ENCODE measurements at regions not wholly inside any gene's neighbourhood (a gene's known extent, or its start where the extent isn't known, plus 50 kb on each side); places are given as distances from the start of the nearest gene placed in this dataset.

GRCh38 chr15:39139431-39140059 is 441.3 kb upstream of the THBS1 start:
- Histone ChIP-seq H3K27me3 (ENCODE audit: insufficient read depth, insufficient read length) (no peaks in the 10 kb centered on the region), H3K9ac (ENCODE audit: insufficient read length, low read depth) (no peak overlapping the region), H3K4me1 (ENCODE audit: insufficient read depth, insufficient read length) (peaks cover 2% of the 10 kb centered on the region), H3K36me3 (ENCODE audit: insufficient read depth, insufficient read length, low read length) (no peaks in the 10 kb centered on the region), H3K9me3 (ENCODE audit: insufficient read depth, low read length) (no peaks in the 10 kb centered on the region), H3K4me3 (ENCODE audit: insufficient read length, low read depth) (no peak overlapping the region)
- no peak for DNase-seq (ENCODE audit: low read depth, low spot score)
- TF ChIP-seq SUZ12 (IDR thresholded peaks at IDR 0.05; ENCODE audit: extremely low read depth, insufficient read depth, insufficient read length) (no peak), ZNF274 (IDR thresholded peaks at IDR 0.05; ENCODE audit: low read depth, low read length) (no peak), YY1 (IDR thresholded peaks at IDR 0.05; ENCODE audit: insufficient read depth, insufficient read length) (no peak)

- no peaks in the 10 kb centered on the region for H3K9me3 ChIP-seq (ENCODE audit: insufficient read depth, low read length)
- no peak for DNase-seq (ENCODE audit: low read depth, low spot score)
- no peaks in the 10 kb centered on the region for H3K36me3 ChIP-seq (ENCODE audit: insufficient read depth, insufficient read length, low read length)
- H3K4me1 ChIP-seq (ENCODE audit: insufficient read depth, insufficient read length): peaks cover 2% of the 10 kb centered on the region
- H3K9ac ChIP-seq (ENCODE audit: insufficient read length, low read depth): no peak overlapping the region
- H3K4me3 ChIP-seq (ENCODE audit: insufficient read length, low read depth): no peak overlapping the region
- TF ChIP-seq YY1 (IDR thresholded peaks at IDR 0.05; ENCODE audit: insufficient read depth, insufficient read length) (no peak), ZNF274 (IDR thresholded peaks at IDR 0.05; ENCODE audit: low read depth, low read length) (no peak), SUZ12 (IDR thresholded peaks at IDR 0.05; ENCODE audit: extremely low read depth, insufficient read depth, insufficient read length) (no peak)
- no peaks in the 10 kb centered on the region for H3K27me3 ChIP-seq (ENCODE audit: insufficient read depth, insufficient read length)
Observed at GRCh38 chr15:39140060-39140604, 440.7 kb upstream of the THBS1 start.

- peaks cover 2% of the 10 kb centered on the region for H3K4me1 ChIP-seq (ENCODE audit: insufficient read depth, insufficient read length)
- H3K36me3 ChIP-seq (ENCODE audit: insufficient read depth, insufficient read length, low read length): no peaks in the 10 kb centered on the region
- H3K4me3 ChIP-seq (ENCODE audit: insufficient read length, low read depth): no peak overlapping the region
- TF ChIP-seq ZNF274 (IDR thresholded peaks at IDR 0.05; ENCODE audit: low read depth, low read length): no peak
- no peak for TF ChIP-seq SUZ12 (IDR thresholded peaks at IDR 0.05; ENCODE audit: extremely low read depth, insufficient read depth, insufficient read length)
- no peak for TF ChIP-seq YY1 (IDR thresholded peaks at IDR 0.05; ENCODE audit: insufficient read depth, insufficient read length)
- no peak overlapping the region for H3K9ac ChIP-seq (ENCODE audit: insufficient read length, low read depth)
- DNase-seq (ENCODE audit: low read depth, low spot score): no peak
- no peaks in the 10 kb centered on the region for H3K27me3 ChIP-seq (ENCODE audit: insufficient read depth, insufficient read length)
- H3K9me3 ChIP-seq (ENCODE audit: insufficient read depth, low read length): no peaks in the 10 kb centered on the region
Observed at GRCh38 chr15:39142500-39142899, 438.4 kb upstream of the THBS1 start.

GRCh38 chr15:39143479-39143878 is 437.4 kb upstream of the THBS1 start:
- peaks cover 2% of the 10 kb centered on the region for H3K4me1 ChIP-seq (ENCODE audit: insufficient read depth, insufficient read length)
- no peak overlapping the region for H3K4me3 ChIP-seq (ENCODE audit: insufficient read length, low read depth)
- no peaks in the 10 kb centered on the region for H3K9me3 ChIP-seq (ENCODE audit: insufficient read depth, low read length)
- no peaks in the 10 kb centered on the region for H3K36me3 ChIP-seq (ENCODE audit: insufficient read depth, insufficient read length, low read length)
- H3K9ac ChIP-seq (ENCODE audit: insufficient read length, low read depth): no peak overlapping the region
- no peak for DNase-seq (ENCODE audit: low read depth, low spot score)
- no peak for TF ChIP-seq YY1 (IDR thresholded peaks at IDR 0.05; ENCODE audit: insufficient read depth, insufficient read length)
- no peak for TF ChIP-seq SUZ12 (IDR thresholded peaks at IDR 0.05; ENCODE audit: extremely low read depth, insufficient read depth, insufficient read length)
- no peaks in the 10 kb centered on the region for H3K27me3 ChIP-seq (ENCODE audit: insufficient read depth, insufficient read length)

- TF ChIP-seq SUZ12 (IDR thresholded peaks at IDR 0.05; ENCODE audit: extremely low read depth, insufficient read depth, insufficient read length) (no peak), ZNF274 (IDR thresholded peaks at IDR 0.05; ENCODE audit: low read depth, low read length) (no peak), YY1 (IDR thresholded peaks at IDR 0.05; ENCODE audit: insufficient read depth, insufficient read length) (no peak)
- Histone ChIP-seq H3K9ac (ENCODE audit: insufficient read length, low read depth) (no peak overlapping the region), H3K36me3 (ENCODE audit: insufficient read depth, insufficient read length, low read length) (no peaks in the 10 kb centered on the region), H3K4me3 (ENCODE audit: insufficient read length, low read depth) (no peak overlapping the region), H3K4me1 (ENCODE audit: insufficient read depth, insufficient read length) (peaks cover 2% of the 10 kb centered on the region), H3K27me3 (ENCODE audit: insufficient read depth, insufficient read length) (no peaks in the 10 kb centered on the region), H3K9me3 (ENCODE audit: insufficient read depth, low read length) (no peaks in the 10 kb centered on the region)
- no peak for DNase-seq (ENCODE audit: low read depth, low spot score)
Observed at GRCh38 chr15:39144051-39144450, 436.8 kb upstream of the THBS1 start.

GRCh38 chr15:39144613-39145499 is 436.0 kb upstream of the THBS1 start:
- H3K4me3 ChIP-seq (ENCODE audit: insufficient read length, low read depth): no peak overlapping the region
- peaks cover 2% of the 10 kb centered on the region for H3K4me1 ChIP-seq (ENCODE audit: insufficient read depth, insufficient read length)
- no peak overlapping the region for H3K9ac ChIP-seq (ENCODE audit: insufficient read length, low read depth)
- H3K9me3 ChIP-seq (ENCODE audit: insufficient read depth, low read length): no peaks in the 10 kb centered on the region
- no peak for DNase-seq (ENCODE audit: low read depth, low spot score)
- H3K27me3 ChIP-seq (ENCODE audit: insufficient read depth, insufficient read length): no peaks in the 10 kb centered on the region
- TF ChIP-seq ZNF274 (IDR thresholded peaks at IDR 0.05; ENCODE audit: low read depth, low read length) (no peak), SUZ12 (IDR thresholded peaks at IDR 0.05; ENCODE audit: extremely low read depth, insufficient read depth, insufficient read length) (no peak), YY1 (IDR thresholded peaks at IDR 0.05; ENCODE audit: insufficient read depth, insufficient read length) (no peak)
- H3K36me3 ChIP-seq (ENCODE audit: insufficient read depth, insufficient read length, low read length): no peaks in the 10 kb centered on the region
